Ovary (tissue), 3 donors: ENCODE measurements at regions not wholly inside any gene's neighbourhood (a gene's known extent, or its start where the extent isn't known, plus 50 kb on each side); places are given as distances from the start of the nearest gene placed in this dataset.

Experiments
- CTCF ChIP-seq, 3 donors: fragments of 450-650 bp in 2 of 3; fragments of 200-600 bp in 1 of 3; IDR thresholded peaks; one replicate each; pipeline versions ENCODE4 v1.5.1 to v1.8.0; 2016 to 2022; ENCODE audit warnings: antibody characterized with exemption in 3 of 3, mild to moderate bottlenecking in 1 of 3
- EP300 ChIP-seq: sonication (generic); formaldehyde crosslinking; IDR thresholded peaks from one replicate; pipeline ENCODE4 v1.6.1; 2017; ENCODE audit warnings: antibody characterized with exemption
- POLR2A ChIP-seq: fragments of 450-650 bp; IDR thresholded peaks from one replicate; pipeline ENCODE4 v1.6.1; 2017; ENCODE audit warnings: antibody characterized with exemption, mild to moderate bottlenecking, moderate library complexity
- donor health status: DM: no; HTN: no; CAD: no.

GRCh38 chr1:191698246-191698645 is 460.0 kb upstream of the RGS18 start:
- TF ChIP-seq CTCF (IDR thresholded peaks at IDR 0.05) (no peak), EP300 (no peak), POLR2A (no peak)
